ENCODE measurements at regions not wholly inside any gene's neighbourhood (a gene's known extent, or its start where the extent isn't known, plus 50 kb on each side); places are given as distances from the start of the nearest gene placed in this dataset.

- FAIRE-seq: no peak
- no peaks in the 10 kb centered on the region for H3K36me3 ChIP-seq (ENCODE audit: control insufficient read depth, insufficient read depth, low read length)
- TF ChIP-seq, protein P1, sequence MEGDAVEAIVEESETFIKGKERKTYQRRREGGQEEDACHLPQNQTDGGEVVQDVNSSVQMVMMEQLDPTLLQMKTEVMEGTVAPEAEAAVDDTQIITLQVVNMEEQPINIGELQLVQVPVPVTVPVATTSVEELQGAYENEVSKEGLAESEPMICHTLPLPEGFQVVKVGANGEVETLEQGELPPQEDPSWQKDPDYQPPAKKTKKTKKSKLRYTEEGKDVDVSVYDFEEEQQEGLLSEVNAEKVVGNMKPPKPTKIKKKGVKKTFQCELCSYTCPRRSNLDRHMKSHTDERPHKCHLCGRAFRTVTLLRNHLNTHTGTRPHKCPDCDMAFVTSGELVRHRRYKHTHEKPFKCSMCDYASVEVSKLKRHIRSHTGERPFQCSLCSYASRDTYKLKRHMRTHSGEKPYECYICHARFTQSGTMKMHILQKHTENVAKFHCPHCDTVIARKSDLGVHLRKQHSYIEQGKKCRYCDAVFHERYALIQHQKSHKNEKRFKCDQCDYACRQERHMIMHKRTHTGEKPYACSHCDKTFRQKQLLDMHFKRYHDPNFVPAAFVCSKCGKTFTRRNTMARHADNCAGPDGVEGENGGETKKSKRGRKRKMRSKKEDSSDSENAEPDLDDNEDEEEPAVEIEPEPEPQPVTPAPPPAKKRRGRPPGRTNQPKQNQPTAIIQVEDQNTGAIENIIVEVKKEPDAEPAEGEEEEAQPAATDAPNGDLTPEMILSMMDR (IDR thresholded peaks at IDR 0.05; ENCODE audit: insufficient read depth, low read length, severe bottlenecking): no peak
- DNase-seq (ENCODE audit: low read depth): peak; percentile 82
- no peak overlapping the region for H3K4me3 ChIP-seq (ENCODE audit: low read depth, low read length)
- H3K27me3 ChIP-seq (ENCODE audit: control insufficient read depth, insufficient read depth, low read length): no peaks in the 10 kb centered on the region
These were observed 555.1 kb downstream of the FOXG1 start for GRCh38 chr14:29321646-29322045.

DNA sequence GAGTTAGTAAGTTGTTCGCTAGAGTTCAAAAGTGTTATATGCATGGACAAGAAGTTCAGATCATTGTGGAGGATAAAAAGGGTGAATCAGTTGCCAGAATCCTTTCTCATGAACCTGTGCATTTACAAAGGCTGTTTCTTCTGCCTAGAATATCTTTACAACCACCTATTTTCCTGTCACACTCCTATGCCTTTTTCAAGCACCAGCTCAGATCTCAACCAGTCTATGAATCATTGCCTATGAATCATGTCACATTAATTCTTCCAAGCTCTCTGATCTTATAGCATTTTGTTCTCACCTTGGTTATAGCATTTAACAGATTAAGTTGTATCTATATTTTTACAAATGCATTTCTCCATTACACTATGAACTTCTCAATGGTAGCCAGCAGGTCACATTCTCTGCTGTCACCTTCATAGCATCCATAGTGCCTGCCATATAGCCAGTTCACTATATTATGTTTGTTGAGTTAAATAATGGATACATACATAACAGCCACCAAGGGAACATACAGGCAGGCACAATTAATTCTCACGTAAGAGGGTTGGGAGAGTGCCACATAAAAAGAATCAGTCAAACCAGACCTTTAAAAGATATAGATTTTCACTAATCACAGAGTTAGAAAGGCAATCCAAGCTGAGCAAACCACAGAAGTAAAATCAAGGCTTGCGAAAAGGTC, 573.0 kb downstream of the FOXG1 start:
- no peaks in the 10 kb centered on the region for H3K27me3 ChIP-seq (ENCODE audit: control insufficient read depth, insufficient read depth, low read length)
- H3K36me3 ChIP-seq (ENCODE audit: control insufficient read depth, insufficient read depth, low read length): no peaks in the 10 kb centered on the region
- no peak overlapping the region for H3K4me3 ChIP-seq (ENCODE audit: low read depth, low read length)
- peak; percentile 85 for DNase-seq (ENCODE audit: low read depth)
- no peak for FAIRE-seq
- TF ChIP-seq, protein P1 (IDR thresholded peaks at IDR 0.05; ENCODE audit: insufficient read depth, low read length, severe bottlenecking): no peak

GRCh38 chr14:29348504-29348903, 579.1 kb downstream of the PRKD1 start:
- Histone ChIP-seq H3K27me3 (ENCODE audit: control insufficient read depth, insufficient read depth, low read length) (no peaks in the 10 kb centered on the region), H3K36me3 (ENCODE audit: control insufficient read depth, insufficient read depth, low read length) (no peaks in the 10 kb centered on the region), H3K4me3 (ENCODE audit: low read depth, low read length) (no peak overlapping the region)
- DNase-seq (ENCODE audit: low read depth) (peak; percentile 78), FAIRE-seq (no peak)
- TF ChIP-seq, protein P1 (IDR thresholded peaks at IDR 0.05; ENCODE audit: insufficient read depth, low read length, severe bottlenecking): no peak

- Histone ChIP-seq H3K27me3 (ENCODE audit: control insufficient read depth, insufficient read depth, low read length) (no peaks in the 10 kb centered on the region), H3K4me3 (ENCODE audit: low read depth, low read length) (no peak overlapping the region), H3K36me3 (ENCODE audit: control insufficient read depth, insufficient read depth, low read length) (no peaks in the 10 kb centered on the region)
- DNase-seq (ENCODE audit: low read depth): no peak
- FAIRE-seq: no peak
- TF ChIP-seq, protein P1 (IDR thresholded peaks at IDR 0.05; ENCODE audit: insufficient read depth, low read length, severe bottlenecking): no peak
These were observed 577.2 kb downstream of the PRKD1 start for GRCh38 chr14:29350496-29350895.

- no peak for FAIRE-seq
- TF ChIP-seq, protein P1 (IDR thresholded peaks at IDR 0.05; ENCODE audit: insufficient read depth, low read length, severe bottlenecking): no peak
- H3K4me3 ChIP-seq (ENCODE audit: low read depth, low read length): no peak overlapping the region
- no peak for DNase-seq (ENCODE audit: low read depth)
- no peaks in the 10 kb centered on the region for H3K36me3 ChIP-seq (ENCODE audit: control insufficient read depth, insufficient read depth, low read length)
- no peaks in the 10 kb centered on the region for H3K27me3 ChIP-seq (ENCODE audit: control insufficient read depth, insufficient read depth, low read length)
These were observed 575.5 kb downstream of the PRKD1 start for GRCh38 chr14:29351996-29352705.
